ENCODE measurements at regions not wholly inside any gene's neighbourhood (a gene's known extent, or its start where the extent isn't known, plus 50 kb on each side); places are given as distances from the start of the nearest gene placed in this dataset.
"Not testable (repeated sequence)": the region's sequence is repeated elsewhere in the genome, so short reads cannot be mapped to it uniquely, and the experiment has no call there.

- no peak for DNase-seq (ENCODE audit: low read depth, low spot score)
These were observed 111.0 kb upstream of the ANKRD30BL start for GRCh38 chr2:132272713-132273112.

GRCh38 chr2:132273585-132273984 lies 111.8 kb upstream of the ANKRD30BL start:
- not testable (repeated sequence) for DNase-seq (ENCODE audit: low read depth, low spot score)

- DNase-seq (ENCODE audit: low read depth, low spot score): no peak
These were observed 112.2 kb upstream of the ANKRD30BL start for GRCh38 chr2:132274000-132274399.

GRCh38 chr2:132275396-132275795 lies 113.6 kb upstream of the ANKRD30BL start:
- no peak for DNase-seq (ENCODE audit: low read depth, low spot score)

GRCh38 chr2:132276571-132276981 lies 114.8 kb upstream of the ANKRD30BL start:
- DNase-seq (ENCODE audit: low read depth, low spot score): no peak

- no peak for DNase-seq (ENCODE audit: low read depth, low spot score)
These were observed 116.5 kb upstream of the ANKRD30BL start for GRCh38 chr2:132278267-132278666.

GRCh38 chr2:132279344-132279743 lies 117.6 kb upstream of the ANKRD30BL start:
- DNase-seq (ENCODE audit: low read depth, low spot score): no peak

GRCh38 chr2:132279930-132280615 lies 118.3 kb upstream of the ANKRD30BL start:
- no peak for DNase-seq (ENCODE audit: low read depth, low spot score)

- DNase-seq (ENCODE audit: low read depth, low spot score): no peak
These were observed 119.2 kb upstream of the ANKRD30BL start for GRCh38 chr2:132280912-132281311.

- not testable (repeated sequence) for DNase-seq (ENCODE audit: low read depth, low spot score)
These were observed 120.4 kb upstream of the ANKRD30BL start for GRCh38 chr2:132282104-132282503.

GRCh38 chr2:132282911-132283310 lies 121.2 kb upstream of the ANKRD30BL start:
- no peak for DNase-seq (ENCODE audit: low read depth, low spot score)

GRCh38 chr2:132286289-132286911 lies 124.6 kb upstream of the ANKRD30BL start:
- not testable (repeated sequence) for DNase-seq (ENCODE audit: low read depth, low spot score)

GRCh38 chr2:132287910-132288309 lies 126.2 kb upstream of the ANKRD30BL start:
- DNase-seq (ENCODE audit: low read depth, low spot score): not testable (repeated sequence)

- not testable (repeated sequence) for DNase-seq (ENCODE audit: low read depth, low spot score)
These were observed 127.4 kb upstream of the ANKRD30BL start for GRCh38 chr2:132289138-132289537.

GRCh38 chr2:132289812-132290211 lies 126.8 kb upstream of the GPR39 start:
- not testable (repeated sequence) for DNase-seq (ENCODE audit: low read depth, low spot score)

- DNase-seq (ENCODE audit: low read depth, low spot score): not testable (repeated sequence)
These were observed 115.8 kb upstream of the GPR39 start for GRCh38 chr2:132300592-132301378.

GRCh38 chr2:132304661-132305380 lies 111.8 kb upstream of the GPR39 start:
- not testable (repeated sequence) for DNase-seq (ENCODE audit: low read depth, low spot score)

- DNase-seq (ENCODE audit: low read depth, low spot score): not testable (repeated sequence)
These were observed 108.9 kb upstream of the GPR39 start for GRCh38 chr2:132307613-132308198.

- not testable (repeated sequence) for DNase-seq (ENCODE audit: low read depth, low spot score)
These were observed 107.4 kb upstream of the GPR39 start for GRCh38 chr2:132309203-132309602.

GRCh38 chr2:132315546-132315945 lies 101.1 kb upstream of the GPR39 start:
- DNase-seq (ENCODE audit: low read depth, low spot score): not testable (repeated sequence)

GRCh38 chr2:132317026-132317680 lies 99.5 kb upstream of the GPR39 start:
- not testable (repeated sequence) for DNase-seq (ENCODE audit: low read depth, low spot score)

Measured in brain pericyte (primary cell).